H9 (cell line): ENCODE measurements at regions not wholly inside any gene's neighbourhood (a gene's known extent, or its start where the extent isn't known, plus 50 kb on each side); places are given as distances from the start of the nearest gene placed in this dataset.
"Not testable (repeated sequence)": the region's sequence is repeated elsewhere in the genome, so short reads cannot be mapped to it uniquely, and the experiment has no call there.

Source experiments
- DNase-seq: peaks from one replicate; pipeline ENCODE4 v3.0.0-alpha.2; 2017
- H2AFZ ChIP-seq: one replicate; pipeline ENCODE4 v1.6.1; 2013; ENCODE audit warnings: mild to moderate bottlenecking, low read length, control low read depth, moderate library complexity
- H2AK5ac ChIP-seq: 2 replicates; pipeline ENCODE4 v1.6.1; 2013; ENCODE audit warnings: low read length, control low read depth, mixed read lengths; ENCODE audit not compliant: insufficient read length
- H2BK120ac ChIP-seq: one replicate; pipeline ENCODE4 v1.6.1; 2013; ENCODE audit warnings: low read depth, mild to moderate bottlenecking, low read length, control low read depth, inconsistent platforms; ENCODE audit not compliant: poor library complexity, severe bottlenecking
- H2BK12ac ChIP-seq: 2 replicates; pipeline ENCODE4 v1.6.1; 2013; ENCODE audit warnings: low read length, control low read depth, mixed read lengths, low read depth; ENCODE audit not compliant: insufficient read length
- H2BK15ac ChIP-seq: 2 replicates; pipeline ENCODE4 v1.6.1; 2013; ENCODE audit warnings: low read depth, low read length, control low read depth
- H2BK20ac ChIP-seq: one replicate; pipeline ENCODE4 v1.6.1; 2013; ENCODE audit warnings: low read depth, mild to moderate bottlenecking, low read length, control low read depth, inconsistent platforms; ENCODE audit not compliant: poor library complexity, severe bottlenecking
- H2BK5ac ChIP-seq: 2 replicates; pipeline ENCODE4 v1.6.1; 2013; ENCODE audit warnings: low read length, control low read depth, mixed read lengths; ENCODE audit not compliant: insufficient read length
- H3K14ac ChIP-seq: 2 replicates; pipeline ENCODE4 v1.6.1; 2013; ENCODE audit warnings: low read length, control low read depth; ENCODE audit not compliant: insufficient read depth
- H3K18ac ChIP-seq: 2 replicates; pipeline ENCODE4 v1.6.1; 2013; ENCODE audit warnings: low read depth, mild to moderate bottlenecking, mixed read lengths, low read length, control low read depth; ENCODE audit not compliant: insufficient read length
- H3K23ac ChIP-seq: 2 replicates; pipeline ENCODE4 v1.6.1; 2013; ENCODE audit warnings: low read length, control low read depth, mixed read lengths, low read depth; ENCODE audit not compliant: insufficient read length
- H3K23me2 ChIP-seq: 2 replicates; pipeline ENCODE4 v1.6.1; 2013; ENCODE audit warnings: low read depth, mild to moderate bottlenecking, mixed read lengths, low read length, control low read depth; ENCODE audit not compliant: insufficient read length, poor library complexity, severe bottlenecking
- H3K27ac ChIP-seq: 2 replicates; pipeline ENCODE4 v1.5.1; 2013; ENCODE audit warnings: low read length, control low read depth, mixed read lengths, low read depth; ENCODE audit not compliant: insufficient read length
- H3K27me3 ChIP-seq: 2 replicates; pipeline ENCODE4 v1.6.1; 2013; ENCODE audit warnings: low read length, control low read depth, inconsistent platforms; ENCODE audit not compliant: insufficient read depth
- H3K4ac ChIP-seq: 2 replicates; pipeline ENCODE4 v1.6.1; 2013; ENCODE audit warnings: low read depth, mild to moderate bottlenecking, control low read depth, inconsistent platforms, low read length, moderate library complexity
- H3K4me1 ChIP-seq: 2 replicates; pipeline ENCODE4 v1.6.1; 2013; ENCODE audit warnings: low read length, control low read depth, inconsistent platforms; ENCODE audit not compliant: insufficient read depth
- H3K4me2 ChIP-seq: 2 replicates; pipeline ENCODE4 v1.6.1; 2013; ENCODE audit warnings: low read length, control low read depth, mixed read lengths; ENCODE audit not compliant: insufficient read length, insufficient read depth
- H3K56ac ChIP-seq: 2 replicates; pipeline ENCODE4 v1.6.1; 2013; ENCODE audit warnings: low read depth, mild to moderate bottlenecking, mixed read lengths, low read length, control low read depth; ENCODE audit not compliant: insufficient read length
- H3K79me1 ChIP-seq: 2 replicates; pipeline ENCODE4 v1.6.1; 2013; ENCODE audit warnings: low read depth, mild to moderate bottlenecking, moderate library complexity, low read length, control low read depth, inconsistent platforms; ENCODE audit not compliant: insufficient read depth, poor library complexity, severe bottlenecking
- H3K79me2 ChIP-seq: 2 replicates; pipeline ENCODE4 v1.6.1; 2013; ENCODE audit warnings: low read length, control low read depth, inconsistent platforms; ENCODE audit not compliant: insufficient read depth
- H3K9ac ChIP-seq: 2 replicates; pipeline ENCODE4 v1.6.1; 2013; ENCODE audit warnings: low read length, control low read depth, mixed read lengths; ENCODE audit not compliant: insufficient read length; ENCODE audit errors: extremely low read depth
- H3K9me3 ChIP-seq: one replicate; pipeline ENCODE4 v1.6.1; 2013; ENCODE audit warnings: low read depth, low read length, inconsistent platforms; ENCODE audit not compliant: control insufficient read depth
- H3T11ph ChIP-seq: one replicate; pipeline ENCODE4 v1.6.1; 2013; ENCODE audit warnings: mild to moderate bottlenecking, low read length, control low read depth, inconsistent platforms
- H4K20me1 ChIP-seq: one replicate; pipeline ENCODE4 v1.6.1; 2013; ENCODE audit not compliant: control insufficient read depth, insufficient read length, insufficient read depth
- H4K5ac ChIP-seq: 2 replicates; pipeline ENCODE4 v1.6.1; 2013; ENCODE audit warnings: low read depth, mild to moderate bottlenecking, mixed read lengths, low read length, control low read depth; ENCODE audit not compliant: insufficient read length
- H4K8ac ChIP-seq: replicated peaks from 2 replicates; pipeline ENCODE4 v1.6.1; 2013; ENCODE audit warnings: low read length, control low read depth, mixed read lengths, low read depth; ENCODE audit not compliant: insufficient read length
- H4K91ac ChIP-seq: 2 replicates; pipeline ENCODE4 v1.6.1; 2013; ENCODE audit warnings: low read depth, mild to moderate bottlenecking, moderate library complexity, mixed read lengths, low read length, control low read depth; ENCODE audit not compliant: insufficient read length
- H3K27ac Mint-ChIP-seq, 3 experiments: 2 replicates in 2 of 3; 3 replicates in 1 of 3; pipeline ENCODE4 v1.8.0; 2020 to 2021; ENCODE audit warnings: mixed read lengths in 3 of 3, mild to moderate bottlenecking in 1 of 3, moderate library complexity in 1 of 3
- H3K27me3 Mint-ChIP-seq: 2 replicates; pipeline ENCODE4 v1.8.0; 2021; ENCODE audit warnings: low read depth, mild to moderate bottlenecking, moderate library complexity, mixed read lengths
- H3K36me3 Mint-ChIP-seq, 3 experiments: 2 replicates in 2 of 3; 3 replicates in 1 of 3; pipeline ENCODE4 v1.8.0; 2020 to 2021; ENCODE audit warnings: low read depth in 3 of 3, mixed read lengths in 3 of 3; ENCODE audit not compliant: insufficient read depth in 1 of 3
- H3K4me1 Mint-ChIP-seq, 2 experiments: 2 replicates each; pipeline ENCODE4 v1.8.0; 2020; ENCODE audit warnings: mixed read lengths in 2 of 2
- H3K4me3 Mint-ChIP-seq, 2 experiments: 2 replicates in 1 of 2; 3 replicates in 1 of 2; pipeline ENCODE4 v1.8.0; 2020 to 2021; ENCODE audit warnings: mild to moderate bottlenecking in 2 of 2, mixed read lengths in 2 of 2, moderate library complexity in 1 of 2
- H3K9me3 Mint-ChIP-seq, 2 experiments: 2 replicates in 1 of 2; 3 replicates in 1 of 2; pipeline ENCODE4 v1.8.0; 2020; ENCODE audit warnings: mild to moderate bottlenecking in 2 of 2, mixed read lengths in 2 of 2, moderate library complexity in 1 of 2
- WGBS: extraction: QIAGEN DNeasy Blood & Tissue Kit; methylation state at CpG from one replicate; pipeline ENCODE4 v1.1.7; 2013; ENCODE audit warnings: missing lambda C conversion rate, low lambda C conversion rate, mixed read lengths; ENCODE audit not compliant: insufficient read length; ENCODE audit errors: extremely low coverage; 5-methylcytosine and 5-hydroxymethylcytosine counted together

DNA sequence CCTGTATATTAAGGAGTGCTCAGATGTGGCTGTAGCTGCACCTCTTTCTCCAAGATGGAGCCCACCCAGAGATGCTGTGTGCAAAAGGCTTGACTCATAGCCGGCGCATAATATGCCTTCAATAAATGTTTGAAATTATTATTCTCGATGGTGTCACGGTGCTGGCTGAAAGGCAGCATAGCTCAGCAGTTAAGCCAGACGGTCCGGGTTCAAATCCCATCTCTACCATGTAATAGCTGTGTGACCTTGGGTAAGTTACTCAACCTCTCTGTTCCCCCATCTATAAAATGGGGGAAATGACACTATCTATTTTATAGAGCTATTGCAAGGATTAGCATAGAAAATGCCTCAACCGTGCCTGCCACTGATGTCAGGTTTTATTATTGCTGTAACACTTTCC, 164.2 kb downstream of the GOSR1 start:
- H3K4me1 Mint-ChIP-seq: peaks cover 7 to 16% of the 10 kb centered on the region in 2 experiments; a peak in 3 of 4 replicates
- not testable (repeated sequence) for H3K4me3 Mint-ChIP-seq, H3K56ac ChIP-seq, H2BK5ac ChIP-seq, H3K27me3 ChIP-seq, H3K36me3 Mint-ChIP-seq, H3K23ac ChIP-seq, H4K8ac ChIP-seq, H2AFZ ChIP-seq, H3K9me3 ChIP-seq, H3K4ac ChIP-seq, H3K18ac ChIP-seq, H4K5ac ChIP-seq, H3K79me1 ChIP-seq, H3K27ac ChIP-seq, H4K91ac ChIP-seq, H3K23me2 ChIP-seq, H3K4me2 ChIP-seq, H3K9me3 Mint-ChIP-seq, H3K14ac ChIP-seq, H3K4me1 ChIP-seq, H2BK20ac ChIP-seq, H3K27me3 Mint-ChIP-seq, H2BK120ac ChIP-seq, H2BK15ac ChIP-seq, H3K27ac Mint-ChIP-seq, DNase-seq, H3K9ac ChIP-seq, H2BK12ac ChIP-seq, H3T11ph ChIP-seq, H2AK5ac ChIP-seq, H4K20me1 ChIP-seq, H3K79me2 ChIP-seq
- WGBS: no CpG with 5 or more reads among the region's 7 CpGs

DNA sequence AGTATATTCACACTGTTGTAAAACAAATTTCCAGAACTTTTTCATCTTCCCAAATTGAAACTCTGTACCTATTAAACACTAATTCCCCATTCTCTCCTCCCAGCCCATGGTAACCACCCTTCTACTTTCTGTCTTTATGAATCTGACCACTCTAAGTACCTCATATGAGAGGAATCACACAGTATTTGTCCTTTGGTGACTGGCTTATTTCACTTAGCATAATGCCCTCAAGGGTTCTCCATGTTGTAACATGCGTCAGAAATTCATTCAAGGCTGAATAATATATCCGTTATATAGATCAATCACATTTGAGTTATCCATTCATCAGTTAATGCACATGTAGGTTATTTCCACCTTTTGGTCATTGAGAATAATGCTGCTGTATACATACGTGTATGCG, 162.2 kb downstream of the GOSR1 start:
- H3K79me2 ChIP-seq, H3K23me2 ChIP-seq, H3K23ac ChIP-seq, H3K9me3 ChIP-seq, H3K36me3 Mint-ChIP-seq, H2AK5ac ChIP-seq, H3K9me3 Mint-ChIP-seq, H3K56ac ChIP-seq, H2BK20ac ChIP-seq, H3K4me1 ChIP-seq, H3T11ph ChIP-seq, H4K5ac ChIP-seq, H2BK5ac ChIP-seq, H3K4me2 ChIP-seq, H3K9ac ChIP-seq, H4K91ac ChIP-seq, H2AFZ ChIP-seq, H2BK15ac ChIP-seq, H3K27me3 Mint-ChIP-seq, H4K8ac ChIP-seq, H4K20me1 ChIP-seq, H3K4ac ChIP-seq, H3K4me3 Mint-ChIP-seq, H3K27ac ChIP-seq, H3K79me1 ChIP-seq, H3K27me3 ChIP-seq, H2BK12ac ChIP-seq, H3K14ac ChIP-seq, DNase-seq, H3K27ac Mint-ChIP-seq, H2BK120ac ChIP-seq, H3K18ac ChIP-seq: not testable (repeated sequence)
- H3K4me1 Mint-ChIP-seq: peaks cover 3 to 10% of the 10 kb centered on the region in 2 experiments; a peak in 2 of 4 replicates
- no CpG with 5 or more reads among the region's 4 CpGs for WGBS
